GM23338 (cell line): ENCODE measurements at regions not wholly inside any gene's neighbourhood (a gene's known extent, or its start where the extent isn't known, plus 50 kb on each side); places are given as distances from the start of the nearest gene placed in this dataset.

ENCODE experiments used
- ATAC-seq: fragments of 200-7000 bp; cut with Tn5 transposase; 3 replicates; pipeline ENCODE4 v1.9.1; 2020
- DNase-seq: peaks from one replicate; pipeline ENCODE4 v3.0.0-alpha.2; 2015; ENCODE audit warnings: low spot score
- H2AFZ ChIP-seq: fragments of 200-600 bp; sonication (generic); 2 replicates; pipeline ENCODE4 v1.8.0; 2016; ENCODE audit warnings: antibody characterized with exemption, mild to moderate bottlenecking, moderate library complexity
- H3F3A ChIP-seq: fragments of 200-600 bp; sonication (generic); replicated peaks from 2 replicates; pipeline ENCODE4 v1.8.0; 2017; ENCODE audit warnings: antibody characterized with exemption, mixed run types, low read depth
- H3K27ac ChIP-seq: fragments of 200-600 bp; sonication (generic); 2 replicates; pipeline ENCODE4 v1.6.1; 2016; ENCODE audit warnings: low read depth
- H3K27me3 ChIP-seq: fragments of 200-600 bp; sonication (generic); 2 replicates; pipeline ENCODE4 v1.8.0; 2016; ENCODE audit warnings: mild to moderate bottlenecking, mixed run types, moderate library complexity; ENCODE audit not compliant: insufficient read depth
- H3K36me3 ChIP-seq: fragments of 200-600 bp; sonication (generic); 2 replicates; pipeline ENCODE4 v1.8.0; 2016; ENCODE audit warnings: mild to moderate bottlenecking; ENCODE audit not compliant: insufficient read depth
- H3K4me1 ChIP-seq: fragments of 200-600 bp; sonication (generic); 2 replicates; pipeline ENCODE4 v1.8.0; 2016; ENCODE audit warnings: mild to moderate bottlenecking, moderate library complexity; ENCODE audit not compliant: insufficient read depth
- H3K4me2 ChIP-seq: fragments of 200-600 bp; sonication (generic); 2 replicates; pipeline ENCODE4 v1.7.1; 2017; ENCODE audit warnings: mixed run types
- H3K4me3 ChIP-seq: fragments of 200-600 bp; sonication (generic); 2 replicates; pipeline ENCODE4 v1.6.1; 2016; ENCODE audit warnings: mixed run types
- H3K79me2 ChIP-seq: fragments of 200-600 bp; sonication (generic); replicated peaks from 2 replicates; pipeline ENCODE4 v1.8.0; 2017; ENCODE audit warnings: mild to moderate bottlenecking; ENCODE audit not compliant: insufficient read depth
- H3K9me2 ChIP-seq: fragments of 200-600 bp; sonication (generic); 2 replicates; pipeline ENCODE4 v1.8.0; 2017; ENCODE audit not compliant: insufficient read depth
- H4K20me1 ChIP-seq: fragments of 200-600 bp; sonication (generic); replicated peaks from 2 replicates; pipeline ENCODE4 v1.8.0; 2017; ENCODE audit warnings: mild to moderate bottlenecking; ENCODE audit not compliant: insufficient read depth
- H3K27ac Mint-ChIP-seq: 2 replicates; pipeline ENCODE4 v1.8.0; 2020; ENCODE audit warnings: inconsistent platforms, mild to moderate bottlenecking, moderate library complexity, mixed read lengths
- H3K27me3 Mint-ChIP-seq: 3 replicates; pipeline ENCODE4 v1.8.0; 2022; ENCODE audit warnings: low read depth, mild to moderate bottlenecking, moderate library complexity, mixed read lengths, inconsistent platforms; ENCODE audit not compliant: insufficient read depth, poor library complexity
- H3K36me3 Mint-ChIP-seq: 3 replicates; pipeline ENCODE4 v1.8.0; 2021; ENCODE audit warnings: low read depth, mild to moderate bottlenecking, inconsistent platforms, moderate library complexity, mixed read lengths
- H3K4me1 Mint-ChIP-seq: 3 replicates; pipeline ENCODE4 v1.8.0; 2020; ENCODE audit warnings: mild to moderate bottlenecking, inconsistent platforms, mixed read lengths
- H3K4me3 Mint-ChIP-seq: 3 replicates; pipeline ENCODE4 v1.8.0; 2021; ENCODE audit warnings: moderate library complexity, mild to moderate bottlenecking, inconsistent platforms, mixed read lengths
- H3K9me3 Mint-ChIP-seq: 3 replicates; pipeline ENCODE4 v1.8.0; 2020; ENCODE audit warnings: moderate library complexity, mild to moderate bottlenecking, inconsistent platforms, mixed read lengths
- EZH2 ChIP-seq: fragments of 200-600 bp; sonication (generic); IDR thresholded peaks from one replicate; pipeline ENCODE4 v1.8.0; 2017; ENCODE audit warnings: antibody characterized with exemption, mild to moderate bottlenecking, low read depth; ENCODE audit not compliant: unreplicated experiment
- EZH2phosphoT487 ChIP-seq: fragments of 200-600 bp; sonication (generic); IDR thresholded peaks from one replicate; pipeline ENCODE4 v1.8.1; 2018; ENCODE audit warnings: antibody characterized with exemption; ENCODE audit not compliant: unreplicated experiment
- JUNB ChIP-seq: IDR thresholded peaks from one replicate; pipeline ENCODE4 v1.6.1; 2016; ENCODE audit warnings: antibody characterized with exemption; ENCODE audit not compliant: unreplicated experiment
- POLR2AphosphoS5 ChIP-seq: IDR thresholded peaks from 2 replicates; pipeline ENCODE4 v1.6.1; 2016; ENCODE audit warnings: antibody characterized with exemption, low read depth
- ZNF114 ChIP-seq: fragments of 250-450 bp; sonication (Bioruptor Pico); IDR thresholded peaks from 2 replicates; pipeline ENCODE4 v1.5.0; 2020; ENCODE audit warnings: mild to moderate bottlenecking, moderate library complexity
- TF ChIP-seq, protein P1 (sequence below), 2 experiments: fragments of 200-600 bp in 1 of 2; sonication (generic) in 1 of 2; conservative IDR thresholded peaks; 2 replicates each; pipeline versions ENCODE4 v1.5.1 to v1.6.1; 2016 to 2017; ENCODE audit warnings: antibody characterized with exemption in 2 of 2, low read depth in 2 of 2, mild to moderate bottlenecking in 2 of 2, moderate library complexity in 1 of 2
- TF ChIP-seq, protein P2 (sequence below): IDR thresholded peaks from one replicate; pipeline ENCODE4 v1.6.1; 2018; ENCODE audit warnings: antibody characterized with exemption; ENCODE audit not compliant: unreplicated experiment
- TF ChIP-seq, protein P3 (sequence below): fragments of 250-450 bp; sonication (Bioruptor Pico); IDR thresholded peaks from 2 replicates; pipeline ENCODE4 v1.5.0; 2020; ENCODE audit warnings: mild to moderate bottlenecking, moderate library complexity

DNA sequence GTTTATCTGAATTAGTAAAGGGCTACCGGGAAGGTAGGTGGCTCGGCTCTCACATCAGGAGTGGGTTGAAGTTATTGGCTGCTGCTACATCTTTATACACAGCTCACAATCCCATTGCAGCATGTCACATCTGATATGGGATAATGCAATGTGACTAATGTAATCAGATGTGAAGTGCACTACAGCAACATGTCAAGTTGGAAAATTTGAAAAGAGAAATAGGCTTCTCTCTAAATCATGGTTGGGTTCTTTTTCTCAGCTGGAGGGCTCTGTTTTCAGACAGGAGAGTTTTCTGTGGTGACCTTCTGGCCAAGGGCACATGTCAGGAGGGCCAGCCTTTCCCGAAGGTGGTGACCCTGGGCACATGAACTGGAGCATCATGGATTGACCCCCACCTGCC lies 337.5 kb downstream of the HRH4 start:
- H3K27me3 ChIP-seq, result no peaks in the 10 kb centered on the region
- Mint-ChIP-seq H3K36me3 (peaks cover 6% of the 10 kb centered on the region; the same call in 1 of the 3 replicates), H3K4me3 (no peak overlapping the region), H3K27me3 (peaks cover 7% of the 10 kb centered on the region), H3K27ac (no peak overlapping the region), H3K9me3 (peaks cover 13% of the 10 kb centered on the region), H3K4me1 (peaks cover 12% of the 10 kb centered on the region)
- H3K4me3 ChIP-seq, result no peak overlapping the region
- H4K20me1 ChIP-seq, result no peaks in the 10 kb centered on the region
- H3F3A ChIP-seq, result no peaks in the 10 kb centered on the region
- ATAC-seq (no peak), DNase-seq (no peak)
- H3K4me2 ChIP-seq, result no peak overlapping the region
- no peaks in the 10 kb centered on the region; the same call in 1 of the 2 replicates for H3K36me3 ChIP-seq
- no peak overlapping the region for H2AFZ ChIP-seq
- H3K79me2 ChIP-seq, result no peaks in the 10 kb centered on the region
- H3K9me2 ChIP-seq, result peaks cover 4% of the 10 kb centered on the region; the same call in 1 of the 2 replicates
- TF ChIP-seq, protein P1, sequence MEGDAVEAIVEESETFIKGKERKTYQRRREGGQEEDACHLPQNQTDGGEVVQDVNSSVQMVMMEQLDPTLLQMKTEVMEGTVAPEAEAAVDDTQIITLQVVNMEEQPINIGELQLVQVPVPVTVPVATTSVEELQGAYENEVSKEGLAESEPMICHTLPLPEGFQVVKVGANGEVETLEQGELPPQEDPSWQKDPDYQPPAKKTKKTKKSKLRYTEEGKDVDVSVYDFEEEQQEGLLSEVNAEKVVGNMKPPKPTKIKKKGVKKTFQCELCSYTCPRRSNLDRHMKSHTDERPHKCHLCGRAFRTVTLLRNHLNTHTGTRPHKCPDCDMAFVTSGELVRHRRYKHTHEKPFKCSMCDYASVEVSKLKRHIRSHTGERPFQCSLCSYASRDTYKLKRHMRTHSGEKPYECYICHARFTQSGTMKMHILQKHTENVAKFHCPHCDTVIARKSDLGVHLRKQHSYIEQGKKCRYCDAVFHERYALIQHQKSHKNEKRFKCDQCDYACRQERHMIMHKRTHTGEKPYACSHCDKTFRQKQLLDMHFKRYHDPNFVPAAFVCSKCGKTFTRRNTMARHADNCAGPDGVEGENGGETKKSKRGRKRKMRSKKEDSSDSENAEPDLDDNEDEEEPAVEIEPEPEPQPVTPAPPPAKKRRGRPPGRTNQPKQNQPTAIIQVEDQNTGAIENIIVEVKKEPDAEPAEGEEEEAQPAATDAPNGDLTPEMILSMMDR (conservative IDR thresholded peaks at IDR 0.05; ENCODE audit: low read depth in 2 of 2), result no peak
- TF ChIP-seq EZH2 (no peak), EZH2phosphoT487 (no peak), POLR2AphosphoS5 (no peak), JUNB (no peak), ZNF114 (CRISPR knock-in tag) (no peak)
- TF ChIP-seq, protein P2, sequence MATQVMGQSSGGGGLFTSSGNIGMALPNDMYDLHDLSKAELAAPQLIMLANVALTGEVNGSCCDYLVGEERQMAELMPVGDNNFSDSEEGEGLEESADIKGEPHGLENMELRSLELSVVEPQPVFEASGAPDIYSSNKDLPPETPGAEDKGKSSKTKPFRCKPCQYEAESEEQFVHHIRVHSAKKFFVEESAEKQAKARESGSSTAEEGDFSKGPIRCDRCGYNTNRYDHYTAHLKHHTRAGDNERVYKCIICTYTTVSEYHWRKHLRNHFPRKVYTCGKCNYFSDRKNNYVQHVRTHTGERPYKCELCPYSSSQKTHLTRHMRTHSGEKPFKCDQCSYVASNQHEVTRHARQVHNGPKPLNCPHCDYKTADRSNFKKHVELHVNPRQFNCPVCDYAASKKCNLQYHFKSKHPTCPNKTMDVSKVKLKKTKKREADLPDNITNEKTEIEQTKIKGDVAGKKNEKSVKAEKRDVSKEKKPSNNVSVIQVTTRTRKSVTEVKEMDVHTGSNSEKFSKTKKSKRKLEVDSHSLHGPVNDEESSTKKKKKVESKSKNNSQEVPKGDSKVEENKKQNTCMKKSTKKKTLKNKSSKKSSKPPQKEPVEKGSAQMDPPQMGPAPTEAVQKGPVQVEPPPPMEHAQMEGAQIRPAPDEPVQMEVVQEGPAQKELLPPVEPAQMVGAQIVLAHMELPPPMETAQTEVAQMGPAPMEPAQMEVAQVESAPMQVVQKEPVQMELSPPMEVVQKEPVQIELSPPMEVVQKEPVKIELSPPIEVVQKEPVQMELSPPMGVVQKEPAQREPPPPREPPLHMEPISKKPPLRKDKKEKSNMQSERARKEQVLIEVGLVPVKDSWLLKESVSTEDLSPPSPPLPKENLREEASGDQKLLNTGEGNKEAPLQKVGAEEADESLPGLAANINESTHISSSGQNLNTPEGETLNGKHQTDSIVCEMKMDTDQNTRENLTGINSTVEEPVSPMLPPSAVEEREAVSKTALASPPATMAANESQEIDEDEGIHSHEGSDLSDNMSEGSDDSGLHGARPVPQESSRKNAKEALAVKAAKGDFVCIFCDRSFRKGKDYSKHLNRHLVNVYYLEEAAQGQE, result no peak
- TF ChIP-seq, protein P3, sequence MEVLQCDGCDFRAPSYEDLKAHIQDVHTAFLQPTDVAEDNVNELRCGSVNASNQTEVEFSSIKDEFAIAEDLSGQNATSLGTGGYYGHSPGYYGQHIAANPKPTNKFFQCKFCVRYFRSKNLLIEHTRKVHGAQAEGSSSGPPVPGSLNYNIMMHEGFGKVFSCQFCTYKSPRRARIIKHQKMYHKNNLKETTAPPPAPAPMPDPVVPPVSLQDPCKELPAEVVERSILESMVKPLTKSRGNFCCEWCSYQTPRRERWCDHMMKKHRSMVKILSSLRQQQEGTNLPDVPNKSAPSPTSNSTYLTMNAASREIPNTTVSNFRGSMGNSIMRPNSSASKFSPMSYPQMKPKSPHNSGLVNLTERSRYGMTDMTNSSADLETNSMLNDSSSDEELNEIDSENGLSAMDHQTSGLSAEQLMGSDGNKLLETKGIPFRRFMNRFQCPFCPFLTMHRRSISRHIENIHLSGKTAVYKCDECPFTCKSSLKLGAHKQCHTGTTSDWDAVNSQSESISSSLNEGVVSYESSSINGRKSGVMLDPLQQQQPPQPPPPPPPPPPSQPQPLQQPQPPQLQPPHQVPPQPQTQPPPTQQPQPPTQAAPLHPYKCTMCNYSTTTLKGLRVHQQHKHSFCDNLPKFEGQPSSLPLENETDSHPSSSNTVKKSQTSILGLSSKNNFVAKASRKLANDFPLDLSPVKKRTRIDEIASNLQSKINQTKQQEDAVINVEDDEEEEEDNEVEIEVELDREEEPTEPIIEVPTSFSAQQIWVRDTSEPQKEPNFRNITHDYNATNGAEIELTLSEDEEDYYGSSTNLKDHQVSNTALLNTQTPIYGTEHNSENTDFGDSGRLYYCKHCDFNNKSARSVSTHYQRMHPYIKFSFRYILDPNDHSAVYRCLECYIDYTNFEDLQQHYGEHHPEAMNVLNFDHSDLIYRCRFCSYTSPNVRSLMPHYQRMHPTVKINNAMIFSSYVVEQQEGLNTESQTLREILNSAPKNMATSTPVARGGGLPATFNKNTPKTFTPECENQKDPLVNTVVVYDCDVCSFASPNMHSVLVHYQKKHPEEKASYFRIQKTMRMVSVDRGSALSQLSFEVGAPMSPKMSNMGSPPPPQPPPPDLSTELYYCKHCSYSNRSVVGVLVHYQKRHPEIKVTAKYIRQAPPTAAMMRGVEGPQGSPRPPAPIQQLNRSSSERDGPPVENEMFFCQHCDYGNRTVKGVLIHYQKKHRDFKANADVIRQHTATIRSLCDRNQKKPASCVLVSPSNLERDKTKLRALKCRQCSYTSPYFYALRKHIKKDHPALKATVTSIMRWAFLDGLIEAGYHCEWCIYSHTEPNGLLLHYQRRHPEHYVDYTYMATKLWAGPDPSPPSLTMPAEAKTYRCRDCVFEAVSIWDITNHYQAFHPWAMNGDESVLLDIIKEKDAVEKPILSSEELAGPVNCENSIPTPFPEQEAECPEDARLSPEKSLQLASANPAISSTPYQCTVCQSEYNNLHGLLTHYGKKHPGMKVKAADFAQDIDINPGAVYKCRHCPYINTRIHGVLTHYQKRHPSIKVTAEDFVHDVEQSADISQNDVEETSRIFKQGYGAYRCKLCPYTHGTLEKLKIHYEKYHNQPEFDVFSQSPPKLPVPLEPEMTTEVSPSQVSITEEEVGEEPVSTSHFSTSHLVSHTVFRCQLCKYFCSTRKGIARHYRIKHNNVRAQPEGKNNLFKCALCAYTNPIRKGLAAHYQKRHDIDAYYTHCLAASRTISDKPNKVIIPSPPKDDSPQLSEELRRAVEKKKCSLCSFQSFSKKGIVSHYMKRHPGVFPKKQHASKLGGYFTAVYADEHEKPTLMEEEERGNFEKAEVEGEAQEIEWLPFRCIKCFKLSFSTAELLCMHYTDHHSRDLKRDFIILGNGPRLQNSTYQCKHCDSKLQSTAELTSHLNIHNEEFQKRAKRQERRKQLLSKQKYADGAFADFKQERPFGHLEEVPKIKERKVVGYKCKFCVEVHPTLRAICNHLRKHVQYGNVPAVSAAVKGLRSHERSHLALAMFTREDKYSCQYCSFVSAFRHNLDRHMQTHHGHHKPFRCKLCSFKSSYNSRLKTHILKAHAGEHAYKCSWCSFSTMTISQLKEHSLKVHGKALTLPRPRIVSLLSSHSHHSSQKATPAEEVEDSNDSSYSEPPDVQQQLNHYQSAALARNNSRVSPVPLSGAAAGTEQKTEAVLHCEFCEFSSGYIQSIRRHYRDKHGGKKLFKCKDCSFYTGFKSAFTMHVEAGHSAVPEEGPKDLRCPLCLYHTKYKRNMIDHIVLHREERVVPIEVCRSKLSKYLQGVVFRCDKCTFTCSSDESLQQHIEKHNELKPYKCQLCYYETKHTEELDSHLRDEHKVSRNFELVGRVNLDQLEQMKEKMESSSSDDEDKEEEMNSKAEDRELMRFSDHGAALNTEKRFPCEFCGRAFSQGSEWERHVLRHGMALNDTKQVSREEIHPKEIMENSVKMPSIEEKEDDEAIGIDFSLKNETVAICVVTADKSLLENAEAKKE (CRISPR knock-in tag), result no peak
- H3K27ac ChIP-seq, result no peak overlapping the region
- no peaks in the 10 kb centered on the region for H3K4me1 ChIP-seq
